Right kidney (tissue), 1 donor: ENCODE measurements at regions not wholly inside any gene's neighbourhood (a gene's known extent, or its start where the extent isn't known, plus 50 kb on each side); places are given as distances from the start of the nearest gene placed in this dataset.

Experiments used
- DNase-seq: peaks from one replicate; pipeline ENCODE4 v3.0.0-alpha.2; 2016

DNA sequence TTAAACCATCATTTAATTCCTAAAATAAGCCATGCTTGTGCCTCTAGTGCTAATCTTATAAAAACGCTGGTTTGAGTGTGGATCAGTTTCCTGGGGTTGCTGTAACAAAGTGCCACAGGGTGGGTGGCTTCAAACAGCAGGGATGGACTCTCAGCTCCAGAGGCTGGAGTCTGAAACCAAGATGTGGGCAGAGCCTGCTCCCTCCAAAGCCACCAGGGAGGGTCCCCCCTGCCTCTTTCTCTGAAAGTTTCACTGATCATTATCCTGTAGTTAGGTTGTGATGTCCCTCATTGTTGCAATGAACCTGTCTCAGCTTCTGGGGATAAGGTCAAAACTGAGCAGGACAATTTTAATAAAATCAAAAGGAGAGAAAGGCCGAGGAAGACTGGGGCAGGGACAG, 251.9 kb upstream of the TCERG1L start:
- DNase-seq = no peak

DNA sequence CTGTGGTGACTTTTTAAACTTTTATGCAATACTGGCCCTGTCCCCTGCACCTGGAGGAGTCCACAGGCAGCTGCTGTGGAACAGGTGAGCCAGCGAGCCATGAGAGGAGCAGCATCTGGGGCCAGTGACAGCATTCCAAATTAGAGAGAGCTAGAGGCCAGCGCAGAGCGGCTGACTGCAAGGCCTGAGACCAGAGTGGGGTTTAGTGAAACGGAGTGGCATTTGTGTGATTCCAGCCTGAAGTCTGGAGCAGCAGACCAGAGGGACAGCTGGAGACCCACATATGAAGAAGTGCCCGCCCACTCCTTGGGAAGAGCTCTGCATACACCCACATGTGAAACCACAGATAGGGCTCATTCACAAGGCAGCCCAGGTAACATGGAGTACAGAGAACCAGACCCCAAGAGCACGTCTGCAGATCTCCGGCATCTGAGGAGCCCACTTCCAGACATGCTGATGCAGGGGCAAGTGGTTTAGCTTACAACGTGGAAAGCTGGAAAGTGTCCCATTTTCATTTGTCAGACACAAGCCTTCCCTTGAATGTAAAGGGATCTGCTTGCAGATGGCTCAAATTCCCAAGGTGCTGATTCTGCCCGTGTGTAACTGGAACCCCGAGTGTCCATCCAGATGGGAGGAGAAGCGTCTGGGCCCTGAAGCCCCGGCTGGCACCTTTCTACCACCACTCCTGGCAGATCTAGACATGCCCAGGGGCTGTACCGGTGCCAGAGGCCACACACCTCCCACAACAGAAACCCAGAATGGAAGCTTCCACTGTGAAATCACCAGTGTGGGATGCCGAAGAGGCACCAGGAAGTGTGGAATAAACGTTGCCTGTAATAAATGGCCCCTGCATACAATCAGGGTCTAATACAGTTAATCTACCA, 256.0 kb upstream of the TCERG1L start:
- no peak for DNase-seq

- DNase-seq = no peak
Observed at GRCh38 chr10:131568866-131569265, 257.3 kb upstream of the TCERG1L start.

- DNase-seq = no peak
Observed at GRCh38 chr10:131569851-131570715, 258.6 kb upstream of the TCERG1L start.

DNA sequence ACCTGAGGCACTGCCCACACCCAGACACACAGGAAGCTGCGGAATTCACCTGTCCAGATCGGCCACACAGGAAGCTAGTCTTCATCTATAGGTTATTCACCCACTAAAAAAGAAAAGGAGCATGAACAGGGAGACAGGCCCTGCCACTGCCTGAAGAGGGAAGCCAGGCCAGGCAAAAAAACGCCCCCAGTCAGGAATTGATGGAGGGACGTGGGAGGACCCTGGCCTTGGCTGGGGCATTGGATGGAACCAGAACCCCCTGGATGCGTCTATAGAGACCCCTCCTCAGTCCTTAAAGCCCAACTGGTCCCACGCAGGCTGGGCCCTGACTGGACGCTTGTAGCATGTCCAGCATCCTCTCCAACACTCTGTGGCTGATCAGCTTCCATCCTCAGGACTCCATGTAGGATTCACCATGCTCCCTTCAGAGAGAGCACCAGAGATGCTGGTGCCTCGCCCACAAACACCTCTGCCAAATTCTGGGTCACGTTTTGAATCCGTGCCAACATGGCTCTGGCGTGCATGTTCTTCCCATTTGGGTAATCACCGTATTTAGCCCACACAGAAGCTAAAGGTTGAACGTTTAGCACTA, 259.3 kb upstream of the TCERG1L start:
- no peak for DNase-seq

DNA sequence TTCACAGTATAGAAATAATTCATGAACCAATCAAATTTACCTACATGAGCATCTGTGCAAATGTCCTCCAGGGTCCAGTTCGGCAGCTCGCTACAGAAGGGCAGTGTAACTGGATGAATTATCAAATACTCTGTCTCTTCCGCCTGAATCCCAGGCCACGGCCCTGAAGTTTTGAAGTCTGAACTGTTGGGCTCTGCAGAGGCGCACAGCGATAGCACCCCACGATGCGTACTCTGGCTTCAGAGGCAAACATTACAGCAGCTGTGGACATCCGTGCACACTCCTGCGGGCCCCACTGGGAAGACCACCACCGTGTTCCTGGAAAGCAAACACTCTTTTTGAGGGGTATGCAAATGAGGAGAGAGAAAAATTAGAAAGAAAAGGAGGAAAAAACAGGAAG, 259.8 kb upstream of the TCERG1L start:
- no peak for DNase-seq

GRCh38 chr10:131571865-131572264, 260.3 kb upstream of the TCERG1L start:
- no peak for DNase-seq

GRCh38 chr10:131573256-131573655, 261.7 kb upstream of the TCERG1L start:
- no peak for DNase-seq

GRCh38 chr10:131573707-131574106, 262.2 kb upstream of the TCERG1L start:
- DNase-seq = no peak

GRCh38 chr10:131574363-131574706, 262.8 kb upstream of the TCERG1L start:
- DNase-seq = no peak

DNA sequence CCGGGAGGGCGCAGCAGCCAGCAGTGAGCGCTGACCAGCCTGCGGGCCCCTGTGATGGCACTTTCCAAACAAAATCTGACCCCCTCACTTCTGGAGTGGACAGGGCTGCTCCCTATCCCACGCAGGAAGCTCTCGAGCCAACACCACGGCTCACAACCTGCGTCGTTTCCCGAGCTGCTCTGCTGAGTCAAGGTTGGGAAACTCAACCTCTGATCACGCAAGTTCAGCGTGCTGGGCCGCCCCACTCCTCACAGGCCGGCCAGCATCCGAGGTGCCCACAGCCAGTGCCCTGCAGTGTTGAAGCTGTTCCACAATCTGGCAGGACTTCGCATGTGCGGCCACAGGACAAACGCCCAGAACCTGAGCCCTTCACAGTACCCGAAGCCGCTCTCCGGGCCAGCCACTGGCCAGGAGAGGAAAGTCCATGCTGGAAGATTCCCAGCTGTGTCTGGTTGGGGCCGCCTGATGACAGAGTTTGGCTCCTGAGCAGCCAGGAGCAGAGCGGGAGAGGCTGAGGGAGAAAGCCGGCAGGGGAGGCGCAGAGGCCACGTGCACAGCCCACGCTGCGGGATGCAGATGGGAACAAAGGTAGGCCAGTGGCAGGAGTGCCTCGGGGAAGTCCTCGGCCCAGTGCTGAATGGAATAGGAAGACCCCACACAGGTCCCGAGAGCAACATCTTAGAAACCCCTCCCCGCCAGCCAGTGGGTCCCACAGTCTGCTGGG, 263.3 kb upstream of the TCERG1L start:
- no peak for DNase-seq

DNA sequence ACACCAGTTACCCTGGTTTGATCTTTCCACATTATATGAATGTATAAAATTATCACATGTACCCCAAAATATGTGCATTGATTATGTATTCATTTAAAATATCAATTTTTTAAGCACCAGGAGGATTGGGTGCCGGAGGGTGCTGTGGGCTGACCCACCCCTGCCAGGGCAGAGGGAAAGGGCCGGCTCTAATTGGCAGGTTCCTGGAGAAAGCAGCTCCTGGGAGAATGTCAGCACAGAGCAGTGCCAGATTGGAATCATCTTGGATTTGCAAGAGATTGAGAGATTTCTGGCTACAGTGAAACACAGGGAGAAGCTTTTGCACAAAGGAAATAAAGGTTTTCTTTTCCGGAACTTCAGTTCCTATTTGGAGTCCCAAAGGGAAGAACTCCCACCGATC, 264.4 kb upstream of the TCERG1L start:
- DNase-seq = no peak

DNA sequence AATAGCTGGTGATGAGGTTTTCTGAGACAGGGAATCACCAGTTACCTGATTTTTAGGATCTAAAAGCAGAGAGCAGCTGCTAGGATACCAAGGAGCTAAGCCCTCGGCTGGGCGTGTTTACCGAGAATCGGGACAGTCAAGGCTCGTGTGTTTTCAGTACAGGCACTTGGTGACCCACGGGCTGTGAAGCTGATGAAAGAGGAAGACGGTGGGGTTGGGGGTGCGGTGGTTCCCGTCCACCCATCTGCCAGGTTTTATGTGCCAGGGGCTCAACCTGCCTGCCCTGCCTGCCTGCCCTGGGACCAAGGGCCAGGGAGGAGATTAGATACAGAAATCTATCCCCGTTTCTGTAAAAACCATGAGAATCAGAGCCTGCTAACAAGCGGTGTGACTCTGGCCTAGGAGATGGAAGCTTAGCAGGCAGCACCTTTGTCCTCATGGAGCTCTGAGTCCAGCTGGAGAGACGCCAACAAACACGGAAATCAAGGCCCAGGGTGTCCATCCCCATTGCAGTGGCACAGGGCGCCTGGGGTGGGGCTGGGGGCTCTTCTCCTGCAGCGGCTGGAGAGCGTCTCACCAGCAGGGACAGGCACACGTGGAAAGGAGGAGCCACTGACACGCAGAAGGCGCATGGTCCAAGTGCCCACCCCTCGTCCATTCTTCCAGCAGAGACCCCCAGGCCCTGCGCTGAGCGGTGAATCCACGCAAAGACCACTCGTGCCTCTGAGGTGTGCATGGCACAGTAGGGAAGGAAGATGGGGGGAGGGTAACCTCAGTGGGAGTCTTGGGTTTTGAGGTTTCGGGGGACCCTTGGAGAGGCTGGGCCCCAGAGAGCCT, 265.0 kb upstream of the TCERG1L start:
- no peak for DNase-seq

GRCh38 chr10:131577178-131577555, 265.6 kb upstream of the TCERG1L start:
- DNase-seq = no peak

DNA sequence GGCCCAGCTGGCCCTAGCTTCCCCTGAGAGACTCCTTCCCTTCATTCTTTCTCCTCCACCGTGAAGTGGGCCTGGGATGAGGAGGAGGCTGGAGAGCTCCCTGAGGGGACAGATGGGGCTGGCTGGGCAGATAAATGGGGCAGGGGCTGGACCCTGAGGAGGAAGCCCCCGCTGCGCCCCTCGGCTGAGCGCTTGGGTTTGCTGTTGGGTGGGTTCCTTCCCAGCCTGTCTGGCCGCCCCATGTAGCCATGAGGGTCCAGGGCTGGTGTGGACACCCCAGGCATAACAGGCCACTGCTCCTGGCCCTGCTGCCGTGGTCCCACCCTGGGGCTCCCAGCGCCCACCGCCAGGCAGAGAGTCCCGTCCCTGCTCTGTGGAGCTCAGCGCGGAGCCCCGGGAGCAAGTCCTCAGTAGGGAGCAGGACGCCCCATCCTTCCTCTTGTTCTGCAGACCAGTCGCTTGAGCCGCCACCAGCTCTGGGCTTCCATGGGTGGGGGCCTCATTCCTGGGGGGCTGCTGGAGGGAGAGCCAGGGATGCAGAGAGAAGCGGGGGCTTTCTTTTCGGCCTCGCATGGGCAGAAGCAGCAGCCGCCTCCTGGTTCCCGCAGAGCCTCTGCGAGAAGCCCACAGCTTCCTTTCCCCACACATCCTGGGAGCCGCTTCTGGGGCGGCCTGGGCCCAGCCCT, 266.4 kb upstream of the TCERG1L start:
- no peak for DNase-seq

- DNase-seq = no peak
Observed at GRCh38 chr10:131578472-131578970, 267.0 kb upstream of the TCERG1L start.

DNA sequence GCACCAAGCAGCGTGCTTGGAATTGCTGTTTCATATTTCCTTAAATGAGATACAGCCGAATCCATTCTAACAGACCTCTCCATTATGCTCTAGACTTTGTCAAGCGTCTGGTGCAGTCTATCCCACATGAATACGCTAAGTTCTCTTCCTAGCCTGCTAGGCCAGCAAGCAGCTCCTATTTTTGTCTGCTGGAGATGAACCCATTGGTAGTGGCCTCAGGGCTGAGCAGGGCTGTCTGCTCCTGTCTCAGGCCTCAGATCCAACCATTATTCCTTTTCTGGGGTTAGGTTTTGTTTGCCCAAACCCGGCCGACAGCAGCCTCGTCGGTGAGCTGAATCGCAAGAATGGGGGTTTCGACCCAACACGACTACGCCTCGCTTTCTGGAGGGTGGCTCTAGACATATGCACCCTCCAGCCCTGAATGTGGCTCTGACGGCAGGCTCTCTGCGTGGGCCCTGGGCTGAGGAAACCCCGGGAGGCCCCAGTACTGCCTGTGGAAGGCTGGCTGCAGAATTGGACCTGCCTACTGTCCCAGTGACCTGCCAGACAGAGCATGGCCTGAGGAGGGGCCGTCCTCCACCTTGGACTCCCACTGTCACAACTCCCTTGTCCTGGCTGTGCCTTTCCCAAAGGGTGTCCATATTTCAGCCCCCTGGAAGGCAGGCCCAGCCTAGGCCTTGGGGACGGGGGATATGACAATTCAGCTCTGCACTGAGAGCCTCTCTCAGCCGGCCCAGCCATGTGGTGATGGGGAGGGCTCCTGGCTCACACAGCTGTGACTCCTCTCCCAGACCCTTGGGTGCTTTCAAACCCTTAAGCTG, 267.9 kb upstream of the TCERG1L start:
- no peak for DNase-seq

- DNase-seq = no peak
Observed at GRCh38 chr10:131580076-131580652, 268.6 kb upstream of the TCERG1L start.

- DNase-seq = no peak
Observed at GRCh38 chr10:131580674-131581073, 269.2 kb upstream of the TCERG1L start.
